B cell (primary cell): ENCODE measurements at regions not wholly inside any gene's neighbourhood (a gene's known extent, or its start where the extent isn't known, plus 50 kb on each side); places are given as distances from the start of the nearest gene placed in this dataset.

Experiments used
- CTCF ChIP-seq: fragments of 200-600 bp; IDR thresholded peaks from one replicate; pipeline ENCODE4 v1.8.0; 2022; ENCODE audit warnings: antibody characterized with exemption, mild to moderate bottlenecking
- EZH2 ChIP-seq: IDR thresholded peaks from 2 replicates; pipeline ENCODE4 v1.6.1; 2012; ENCODE audit warnings: borderline replicate concordance, low read depth, mild to moderate bottlenecking, moderate library complexity, low read length; ENCODE audit not compliant: insufficient read depth, poor library complexity, severe bottlenecking

GRCh38 chr13:105342281-105342820 is 1193.1 kb downstream of the EFNB2 start:
- TF ChIP-seq CTCF (no peak), EZH2 (no peak)
